ENCODE measurements at regions not wholly inside any gene's neighbourhood (a gene's known extent, or its start where the extent isn't known, plus 50 kb on each side); places are given as distances from the start of the nearest gene placed in this dataset.
"Not testable (repeated sequence)": the region's sequence is repeated elsewhere in the genome, so short reads cannot be mapped to it uniquely, and the experiment has no call there.

GRCh38 chr2:111275854-111276171 is 155.1 kb downstream of the BCL2L11 start:
- CTCF ChIA-PET (ENCODE audit: partially characterized antibody); H3K4me1 ChIP-seq (replicated peaks in 1 of 4; ENCODE audit: control insufficient read depth in 3 of 4, insufficient read depth in 4 of 4, low read length in 3 of 4); FAIRE-seq; H4K8ac ChIP-seq (ENCODE audit: extremely low read depth, insufficient read depth, low read length); H3K27me3 ChIP-seq (replicated peaks in 1 of 4; ENCODE audit: control insufficient read depth in 3 of 4, extremely low read depth in 1 of 4, insufficient read depth in 3 of 4, low read length in 3 of 4); H3K79me2 ChIP-seq (ENCODE audit: control insufficient read depth in 1 of 2, insufficient read depth in 2 of 2, low read length in 2 of 2); H3K36me3 ChIP-seq (ENCODE audit: control insufficient read depth in 2 of 4, insufficient read depth in 4 of 4, low read length in 3 of 4); H3K23me2 ChIP-seq (ENCODE audit: low read depth, low read length); H3K9me3 ChIP-seq (ENCODE audit: insufficient read depth in 2 of 2, low read depth in 1 of 2, low read length in 1 of 2); POLR2A ChIA-PET (ENCODE audit: partially characterized antibody); H4K91ac ChIP-seq (replicated peaks; ENCODE audit: insufficient read length, low read length); H4K20me1 ChIP-seq (replicated peaks in 1 of 2; ENCODE audit: control insufficient read depth in 1 of 2, insufficient read depth in 2 of 2, low read length in 2 of 2); H2AFZ ChIP-seq (ENCODE audit: low read length); H3K14ac ChIP-seq (ENCODE audit: insufficient read length); H3K27ac ChIP-seq (ENCODE audit: low read depth, low read length); H2AK5ac ChIP-seq (ENCODE audit: low read depth, low read length); H2BK120ac ChIP-seq (replicated peaks; ENCODE audit: low read depth, low read length); H3K56ac ChIP-seq (replicated peaks; ENCODE audit: insufficient read length, low read depth, low read length); H3K4ac ChIP-seq (replicated peaks; ENCODE audit: insufficient read length, low read depth, low read length); H2BK20ac ChIP-seq (ENCODE audit: low read length); H2BK12ac ChIP-seq (ENCODE audit: low read depth, low read length); DNase-seq (ENCODE audit: low read depth in 1 of 2, low spot score in 2 of 2); H3K79me1 ChIP-seq (ENCODE audit: low read depth, low read length); H3K4me2 ChIP-seq (ENCODE audit: insufficient read depth in 1 of 2, low read depth in 2 of 2, low read length in 2 of 2); H3K18ac ChIP-seq (ENCODE audit: extremely low read depth, low read length); H3K23ac ChIP-seq (ENCODE audit: insufficient read length); H3K9ac ChIP-seq (replicated peaks in 1 of 4; ENCODE audit: extremely low read depth in 1 of 4, low read depth in 3 of 4, low read length in 3 of 4); H2BK15ac ChIP-seq (ENCODE audit: low read length); H3K4me3 ChIP-seq (ENCODE audit: extremely low read depth in 1 of 4, insufficient read depth in 2 of 4, low read depth in 3 of 4, low read length in 4 of 4); H2BK5ac ChIP-seq (ENCODE audit: low read depth, low read length); H4K5ac ChIP-seq (ENCODE audit: insufficient read length, low read depth, low read length): not testable (repeated sequence)
- WGBS, 2 experiments (ENCODE audit: extremely low coverage in 1 of 2, insufficient coverage in 1 of 2, insufficient read length in 1 of 2, insufficient replicate concordance in 2 of 2, low coverage in 1 of 2, low lambda C conversion rate in 2 of 2, missing lambda C conversion rate in 1 of 2), result 84% methylated on average over 2 of the region's 3 CpGs; no CpG with 5 or more reads in 1 of the 2 experiments

GRCh38 chr2:111278133-111278532 is 157.4 kb downstream of the BCL2L11 start:
- H2BK20ac ChIP-seq (ENCODE audit: low read length); H3K23ac ChIP-seq (ENCODE audit: insufficient read length); H4K91ac ChIP-seq (replicated peaks; ENCODE audit: insufficient read length, low read length); H3K14ac ChIP-seq (ENCODE audit: insufficient read length); H2BK120ac ChIP-seq (replicated peaks; ENCODE audit: low read depth, low read length); POLR2A ChIA-PET (ENCODE audit: partially characterized antibody); H3K27ac ChIP-seq (ENCODE audit: low read depth, low read length); H4K20me1 ChIP-seq (replicated peaks in 1 of 2; ENCODE audit: control insufficient read depth in 1 of 2, insufficient read depth in 2 of 2, low read length in 2 of 2); H3K79me2 ChIP-seq (ENCODE audit: control insufficient read depth in 1 of 2, insufficient read depth in 2 of 2, low read length in 2 of 2); H3K4me1 ChIP-seq (replicated peaks in 1 of 4; ENCODE audit: control insufficient read depth in 3 of 4, insufficient read depth in 4 of 4, low read length in 3 of 4); H4K5ac ChIP-seq (ENCODE audit: insufficient read length, low read depth, low read length); H3K18ac ChIP-seq (ENCODE audit: extremely low read depth, low read length); H3K4me2 ChIP-seq (ENCODE audit: insufficient read depth in 1 of 2, low read depth in 2 of 2, low read length in 2 of 2); H3K4ac ChIP-seq (replicated peaks; ENCODE audit: insufficient read length, low read depth, low read length); H3K23me2 ChIP-seq (ENCODE audit: low read depth, low read length); H3K36me3 ChIP-seq (ENCODE audit: control insufficient read depth in 2 of 4, insufficient read depth in 4 of 4, low read length in 3 of 4); FAIRE-seq; H3K9ac ChIP-seq (replicated peaks in 1 of 4; ENCODE audit: extremely low read depth in 1 of 4, low read depth in 3 of 4, low read length in 3 of 4); DNase-seq (ENCODE audit: low read depth in 1 of 2, low spot score in 2 of 2); H2BK15ac ChIP-seq (ENCODE audit: low read length); H3K27me3 ChIP-seq (replicated peaks in 1 of 4; ENCODE audit: control insufficient read depth in 3 of 4, extremely low read depth in 1 of 4, insufficient read depth in 3 of 4, low read length in 3 of 4); H3K56ac ChIP-seq (replicated peaks; ENCODE audit: insufficient read length, low read depth, low read length); H2AK5ac ChIP-seq (ENCODE audit: low read depth, low read length); H3K9me3 ChIP-seq (ENCODE audit: insufficient read depth in 2 of 2, low read depth in 1 of 2, low read length in 1 of 2); H2BK12ac ChIP-seq (ENCODE audit: low read depth, low read length); H3K79me1 ChIP-seq (ENCODE audit: low read depth, low read length); H2AFZ ChIP-seq (ENCODE audit: low read length); H2BK5ac ChIP-seq (ENCODE audit: low read depth, low read length); CTCF ChIA-PET (ENCODE audit: partially characterized antibody); H3K4me3 ChIP-seq (ENCODE audit: extremely low read depth in 1 of 4, insufficient read depth in 2 of 4, low read depth in 3 of 4, low read length in 4 of 4); H4K8ac ChIP-seq (ENCODE audit: extremely low read depth, insufficient read depth, low read length): not testable (repeated sequence)
- 82% methylated on average over 2 of the region's 3 CpGs; no CpG with 5 or more reads in 1 of the 2 experiments for WGBS, 2 experiments (ENCODE audit: extremely low coverage in 1 of 2, insufficient coverage in 1 of 2, insufficient read length in 1 of 2, insufficient replicate concordance in 2 of 2, low coverage in 1 of 2, low lambda C conversion rate in 2 of 2, missing lambda C conversion rate in 1 of 2)

All from H1 (cell line).